ENCODE measurements at regions not wholly inside any gene's neighbourhood (a gene's known extent, or its start where the extent isn't known, plus 50 kb on each side); places are given as distances from the start of the nearest gene placed in this dataset.

GRCh38 chr2:167792126-167792525, 455.3 kb downstream of the STK39 start:
- CTCF ChIA-PET: no interaction called here
- Histone ChIP-seq H3K27ac (ENCODE audit: low read depth in 1 of 2, low read length in 2 of 2) (no peak overlapping the region), H3K4me3 (ENCODE audit: low read length) (no peak overlapping the region), H3K27me3 (ENCODE audit: control insufficient read depth in 1 of 2, insufficient read depth in 2 of 2, low read length in 2 of 2) (no peaks in the 10 kb centered on the region), H3K9me3 (ENCODE audit: control insufficient read depth in 1 of 2, insufficient read depth in 1 of 2, low read length in 2 of 2) (no peaks in the 10 kb centered on the region), H3K4me1 (ENCODE audit: insufficient read depth, low read length) (no peaks in the 10 kb centered on the region), H3K36me3 (ENCODE audit: insufficient read depth, low read length) (no peaks in the 10 kb centered on the region)
- H3K36me3 Mint-ChIP-seq (ENCODE audit: low read depth): no peaks in the 10 kb centered on the region
- H3K4me3 Mint-ChIP-seq: no peak overlapping the region
- no peak for ATAC-seq (ENCODE audit: poor library complexity)
- POLR2A ChIA-PET: no interaction called here
- intact Hi-C loops (cut with DNase I, micrococcal nuclease): no loop called here
- peaks cover 4% of the 10 kb centered on the region for H3K9me3 Mint-ChIP-seq
- H3K27ac Mint-ChIP-seq: no peak overlapping the region
- TF ChIP-seq CTCF (IDR thresholded peaks at IDR 0.05): no peak
- DNase-seq: no peak
- no peaks in the 10 kb centered on the region for H3K4me1 Mint-ChIP-seq (ENCODE audit: low read depth)
- H3K27me3 Mint-ChIP-seq: peaks cover 7% of the 10 kb centered on the region

- H3K4me1 ChIP-seq (ENCODE audit: insufficient read depth, low read length): no peaks in the 10 kb centered on the region
- Mint-ChIP-seq H3K36me3 (ENCODE audit: low read depth) (no peaks in the 10 kb centered on the region), H3K27me3 (peaks cover 7% of the 10 kb centered on the region), H3K4me3 (no peak overlapping the region), H3K27ac (no peak overlapping the region), H3K9me3 (peaks cover 4% of the 10 kb centered on the region), H3K4me1 (ENCODE audit: low read depth) (no peaks in the 10 kb centered on the region)
- no peak overlapping the region for H3K27ac ChIP-seq (ENCODE audit: low read depth in 1 of 2, low read length in 2 of 2)
- no peak for TF ChIP-seq CTCF (IDR thresholded peaks at IDR 0.05)
- intact Hi-C loops (cut with DNase I, micrococcal nuclease): no loop called here
- no peaks in the 10 kb centered on the region for H3K27me3 ChIP-seq (ENCODE audit: control insufficient read depth in 1 of 2, insufficient read depth in 2 of 2, low read length in 2 of 2)
- ChIA-PET POLR2A (no interaction called here), CTCF (no interaction called here)
- no peak for ATAC-seq (ENCODE audit: poor library complexity)
- H3K9me3 ChIP-seq (ENCODE audit: control insufficient read depth in 1 of 2, insufficient read depth in 1 of 2, low read length in 2 of 2): no peaks in the 10 kb centered on the region
- H3K4me3 ChIP-seq (ENCODE audit: low read length): no peak overlapping the region
- DNase-seq: no peak
- no peaks in the 10 kb centered on the region for H3K36me3 ChIP-seq (ENCODE audit: insufficient read depth, low read length)
Observed at GRCh38 chr2:167790781-167791450, 456.5 kb downstream of the STK39 start.

- CTCF ChIA-PET: no interaction called here
- no peak overlapping the region for H3K27ac ChIP-seq (ENCODE audit: low read depth in 1 of 2, low read length in 2 of 2)
- ATAC-seq (ENCODE audit: poor library complexity) (no peak), DNase-seq (no peak)
- intact Hi-C loops (cut with DNase I, micrococcal nuclease): no loop called here
- no peaks in the 10 kb centered on the region for H3K36me3 ChIP-seq (ENCODE audit: insufficient read depth, low read length)
- Mint-ChIP-seq H3K27me3 (peaks cover 7% of the 10 kb centered on the region), H3K36me3 (ENCODE audit: low read depth) (no peaks in the 10 kb centered on the region), H3K4me1 (ENCODE audit: low read depth) (no peaks in the 10 kb centered on the region), H3K4me3 (no peak overlapping the region), H3K9me3 (peaks cover 4% of the 10 kb centered on the region), H3K27ac (no peak overlapping the region)
- no peak overlapping the region for H3K4me3 ChIP-seq (ENCODE audit: low read length)
- no peak for TF ChIP-seq CTCF (IDR thresholded peaks at IDR 0.05)
- H3K27me3 ChIP-seq (ENCODE audit: control insufficient read depth in 1 of 2, insufficient read depth in 2 of 2, low read length in 2 of 2): no peaks in the 10 kb centered on the region
- no peaks in the 10 kb centered on the region for H3K4me1 ChIP-seq (ENCODE audit: insufficient read depth, low read length)
- POLR2A ChIA-PET: no interaction called here
- no peaks in the 10 kb centered on the region for H3K9me3 ChIP-seq (ENCODE audit: control insufficient read depth in 1 of 2, insufficient read depth in 1 of 2, low read length in 2 of 2)
Observed at GRCh38 chr2:167790189-167790588, 457.2 kb downstream of the STK39 start.

Measured in CD4-positive, alpha-beta T cell (primary cell).